Ovary (tissue), 3 donors: ENCODE measurements at regions not wholly inside any gene's neighbourhood (a gene's known extent, or its start where the extent isn't known, plus 50 kb on each side); places are given as distances from the start of the nearest gene placed in this dataset.

Experiments
- POLR2A ChIP-seq: fragments of 450-650 bp; IDR thresholded peaks from one replicate; pipeline ENCODE4 v1.6.1; 2017; ENCODE audit warnings: antibody characterized with exemption, mild to moderate bottlenecking, moderate library complexity
- TF ChIP-seq, protein P1 (sequence below), 3 donors: fragments of 450-650 bp in 2 of 3; fragments of 200-600 bp in 1 of 3; IDR thresholded peaks; one replicate each; pipeline versions ENCODE4 v1.5.1 to v1.8.0; 2016 to 2022; ENCODE audit warnings: antibody characterized with exemption in 3 of 3, mild to moderate bottlenecking in 1 of 3
- donor health status: DM: no; HTN: no; CAD: no.

GRCh38 chr3:14057701-14058100 lies 67.0 kb downstream of the CHCHD4 start:
- TF ChIP-seq, protein P1, sequence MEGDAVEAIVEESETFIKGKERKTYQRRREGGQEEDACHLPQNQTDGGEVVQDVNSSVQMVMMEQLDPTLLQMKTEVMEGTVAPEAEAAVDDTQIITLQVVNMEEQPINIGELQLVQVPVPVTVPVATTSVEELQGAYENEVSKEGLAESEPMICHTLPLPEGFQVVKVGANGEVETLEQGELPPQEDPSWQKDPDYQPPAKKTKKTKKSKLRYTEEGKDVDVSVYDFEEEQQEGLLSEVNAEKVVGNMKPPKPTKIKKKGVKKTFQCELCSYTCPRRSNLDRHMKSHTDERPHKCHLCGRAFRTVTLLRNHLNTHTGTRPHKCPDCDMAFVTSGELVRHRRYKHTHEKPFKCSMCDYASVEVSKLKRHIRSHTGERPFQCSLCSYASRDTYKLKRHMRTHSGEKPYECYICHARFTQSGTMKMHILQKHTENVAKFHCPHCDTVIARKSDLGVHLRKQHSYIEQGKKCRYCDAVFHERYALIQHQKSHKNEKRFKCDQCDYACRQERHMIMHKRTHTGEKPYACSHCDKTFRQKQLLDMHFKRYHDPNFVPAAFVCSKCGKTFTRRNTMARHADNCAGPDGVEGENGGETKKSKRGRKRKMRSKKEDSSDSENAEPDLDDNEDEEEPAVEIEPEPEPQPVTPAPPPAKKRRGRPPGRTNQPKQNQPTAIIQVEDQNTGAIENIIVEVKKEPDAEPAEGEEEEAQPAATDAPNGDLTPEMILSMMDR (IDR thresholded peaks at IDR 0.05): no peak
- no peak for TF ChIP-seq POLR2A
